Amniotic epithelial cell (primary cell): ENCODE measurements at regions not wholly inside any gene's neighbourhood (a gene's known extent, or its start where the extent isn't known, plus 50 kb on each side); places are given as distances from the start of the nearest gene placed in this dataset.

Experiments used
- DNase-seq: peaks from one replicate; pipeline ENCODE4 v3.0.0-alpha.2; 2010; ENCODE audit warnings: low read depth

- DNase-seq = peak; percentile 26
Measured at GRCh38 chr3:69439643-69440270, 53.9 kb upstream of the FRMD4B start.

- DNase-seq = no peak
Measured at GRCh38 chr3:69438476-69438875, 52.6 kb upstream of the FRMD4B start.

- DNase-seq = no peak
Measured at GRCh38 chr3:69435274-69436265, 49.7 kb upstream of the FRMD4B start.
